ENCODE measurements at regions not wholly inside any gene's neighbourhood (a gene's known extent, or its start where the extent isn't known, plus 50 kb on each side); places are given as distances from the start of the nearest gene placed in this dataset.
"Not testable (repeated sequence)": the region's sequence is repeated elsewhere in the genome, so short reads cannot be mapped to it uniquely, and the experiment has no call there.

DNA sequence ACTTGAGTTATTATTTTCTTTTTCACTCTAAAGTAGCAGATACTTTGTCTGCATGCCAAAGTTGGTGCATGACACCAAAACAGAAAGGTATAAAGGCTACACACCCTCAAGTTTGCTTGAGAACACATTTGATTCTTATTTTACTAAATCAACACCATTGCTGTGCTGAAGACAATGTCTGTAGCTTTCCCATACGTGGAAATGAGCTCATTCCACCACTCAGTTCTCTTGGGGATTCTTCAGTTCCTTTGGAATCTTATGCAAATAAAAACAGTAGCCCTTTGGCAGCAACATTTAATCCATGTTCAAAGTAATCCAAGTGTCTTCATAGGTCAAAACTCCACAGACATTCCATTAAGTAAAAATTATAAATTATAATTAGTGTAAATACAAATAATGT, 264.9 kb downstream of the TLE1 start:
- no peak for DNase-seq

- DNase-seq = no peak
Measured at GRCh38 chr9:81423589-81424326, 265.6 kb downstream of the TLE1 start.

DNA sequence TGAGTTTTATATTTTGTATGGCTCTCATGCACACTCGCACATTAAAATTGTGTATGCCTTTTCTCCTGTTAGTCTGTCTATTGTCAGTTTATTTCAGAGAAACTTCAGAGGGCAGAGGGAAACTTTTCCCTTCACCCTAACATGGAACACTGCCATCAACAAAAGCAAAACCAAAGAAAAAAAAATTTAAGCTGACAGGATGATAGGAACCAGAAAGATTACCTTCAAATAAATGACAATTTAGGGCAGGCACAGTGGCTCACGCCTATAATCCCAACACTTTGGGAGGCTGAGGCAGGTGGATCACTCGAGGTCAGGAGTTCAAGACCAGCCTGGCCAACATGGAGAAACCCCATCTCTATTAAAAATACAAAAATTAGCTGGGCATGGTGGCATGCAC, 268.3 kb downstream of the TLE1 start:
- DNase-seq = not testable (repeated sequence)

GRCh38 chr9:81420024-81420423, 269.3 kb downstream of the TLE1 start:
- no peak for DNase-seq

DNA sequence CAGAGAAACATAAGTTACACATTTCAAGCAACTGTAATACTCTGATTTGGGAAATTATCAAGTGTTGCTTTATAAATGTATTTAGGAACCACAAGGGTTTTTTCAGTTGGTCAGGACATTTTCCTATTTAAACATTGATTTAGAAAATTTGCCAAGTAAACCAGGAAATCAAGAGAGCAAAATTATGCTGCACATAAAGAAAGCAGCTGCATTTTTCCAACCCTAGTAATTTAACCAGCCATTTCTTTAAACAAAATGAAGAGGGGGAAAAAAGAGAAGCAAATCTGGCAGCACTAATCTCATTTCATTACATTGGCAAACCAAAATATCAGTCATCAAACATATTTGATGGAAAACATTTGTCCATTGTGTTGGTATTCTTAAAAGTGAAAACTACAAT, 271.4 kb downstream of the TLE1 start:
- DNase-seq = no peak

DNA sequence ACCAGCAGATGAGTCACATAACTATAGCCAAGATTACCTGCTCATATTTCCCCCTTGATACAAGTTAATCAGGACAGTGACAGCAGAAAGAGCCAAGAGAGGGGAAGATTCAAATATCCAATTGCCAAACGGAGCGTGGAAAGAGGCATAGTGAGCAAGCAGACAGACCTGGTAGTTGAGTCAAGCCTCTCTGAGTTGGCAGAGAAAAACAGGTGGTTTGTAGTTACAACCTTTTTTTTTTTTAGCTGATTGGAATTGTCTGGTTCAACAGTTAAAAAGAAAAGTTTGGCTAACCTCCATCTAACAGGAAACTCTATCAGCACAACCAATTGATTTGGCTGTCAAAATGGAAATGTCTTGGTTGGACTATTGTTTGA, 272.1 kb downstream of the TLE1 start:
- DNase-seq = no peak

GRCh38 chr9:81416476-81417298, 272.7 kb downstream of the TLE1 start:
- no peak for DNase-seq

DNA sequence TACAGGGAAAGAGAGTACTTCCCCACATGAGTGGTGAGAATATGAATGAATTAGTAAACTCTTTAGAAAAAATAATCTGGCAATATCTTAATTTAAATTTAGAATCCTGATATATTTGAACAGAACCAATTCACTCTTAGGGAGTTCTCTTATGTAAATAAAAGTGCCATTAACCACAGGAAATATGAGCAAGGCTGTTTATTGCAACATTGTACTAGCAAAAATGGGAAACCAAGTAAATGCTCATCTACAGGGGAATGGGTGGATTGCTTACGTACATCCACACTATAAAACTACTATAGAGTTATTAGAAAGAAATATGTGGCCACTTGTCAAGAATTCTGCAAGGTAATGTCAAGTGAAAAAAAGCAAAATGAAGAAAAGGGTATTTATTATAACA, 274.5 kb downstream of the TLE1 start:
- no peak for DNase-seq

DNA sequence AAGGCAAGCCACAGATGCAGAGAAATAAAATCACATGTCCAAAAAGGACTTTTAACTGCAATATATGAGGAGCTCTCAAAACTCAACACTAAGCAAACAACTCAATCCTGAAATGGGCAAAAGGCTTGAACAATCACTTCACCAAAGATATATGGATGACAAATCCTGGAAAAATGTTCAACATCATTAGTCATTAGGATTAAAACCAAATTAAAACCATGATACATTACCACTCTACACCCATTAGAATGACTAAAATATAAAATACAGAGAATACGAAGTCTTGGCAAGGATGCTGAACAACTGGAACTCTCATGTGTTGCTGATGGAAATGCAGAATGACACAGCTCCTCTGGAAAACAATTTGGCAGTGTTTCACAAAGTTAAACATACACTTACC, 277.4 kb downstream of the TLE1 start:
- DNase-seq = no peak

DNA sequence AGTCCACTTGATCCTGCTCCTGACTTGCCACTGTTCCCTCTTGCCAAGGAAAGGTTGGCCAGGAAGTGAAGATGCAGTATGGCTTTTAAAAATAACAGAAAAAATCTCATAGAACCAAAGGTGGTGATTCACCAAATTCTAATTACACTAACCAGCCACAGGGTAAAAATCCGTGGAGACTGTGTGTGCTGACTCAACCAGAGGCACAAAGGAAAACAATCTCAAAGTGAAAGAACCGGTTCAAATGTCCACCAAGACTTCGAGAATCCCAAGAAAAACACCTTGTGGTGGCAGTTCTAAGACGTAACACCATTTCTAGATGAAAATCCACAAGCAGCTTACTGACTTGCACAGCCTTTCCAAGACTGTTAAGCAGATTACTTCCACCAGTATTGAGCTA, 279.1 kb downstream of the TLE1 start:
- no peak for DNase-seq

DNA sequence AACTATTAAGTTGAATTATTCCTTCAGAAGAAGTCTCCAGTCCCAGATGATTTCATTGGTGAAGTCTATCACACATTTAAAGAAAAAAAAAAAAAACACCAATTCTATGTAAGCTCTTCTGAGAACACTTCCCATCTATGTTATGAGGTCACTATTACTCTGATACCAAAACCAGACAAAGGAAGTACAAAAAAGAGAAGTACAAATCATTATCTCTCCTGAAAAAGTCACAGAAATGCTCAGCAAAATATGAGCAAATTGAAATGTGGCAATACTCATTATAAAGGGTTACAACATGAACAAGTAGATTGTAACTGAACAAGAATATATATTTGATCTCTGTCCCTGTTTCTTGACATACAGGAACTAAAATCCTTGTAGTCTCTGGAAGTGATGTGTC, 280.4 kb downstream of the TLE1 start:
- no peak for DNase-seq

GRCh38 chr9:81404931-81405598, 284.3 kb downstream of the TLE1 start:
- DNase-seq = no peak

GRCh38 chr9:81397481-81398381, 291.6 kb downstream of the TLE1 start:
- DNase-seq = no peak

DNA sequence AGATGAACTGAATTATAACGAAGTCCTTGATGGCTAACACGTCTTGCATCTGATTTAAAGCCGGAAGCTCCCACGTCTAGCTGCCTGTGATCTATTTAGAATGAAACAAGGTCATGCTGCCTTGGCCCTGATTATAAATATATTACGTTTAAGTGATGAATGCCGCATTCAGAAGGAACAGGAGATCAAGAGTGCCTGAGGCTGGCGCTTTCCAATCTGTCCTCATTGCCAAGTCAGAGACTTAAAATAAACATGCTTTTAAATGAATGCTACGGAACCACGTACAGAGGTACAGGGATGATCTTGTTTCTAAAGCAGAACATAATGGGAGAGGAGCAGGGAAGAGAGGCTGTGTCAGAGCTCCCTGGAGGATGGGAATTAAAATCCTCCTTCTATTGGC, 292.8 kb downstream of the TLE1 start:
- DNase-seq = no peak

GRCh38 chr9:81395676-81396054, 293.7 kb downstream of the TLE1 start:
- DNase-seq = no peak

DNA sequence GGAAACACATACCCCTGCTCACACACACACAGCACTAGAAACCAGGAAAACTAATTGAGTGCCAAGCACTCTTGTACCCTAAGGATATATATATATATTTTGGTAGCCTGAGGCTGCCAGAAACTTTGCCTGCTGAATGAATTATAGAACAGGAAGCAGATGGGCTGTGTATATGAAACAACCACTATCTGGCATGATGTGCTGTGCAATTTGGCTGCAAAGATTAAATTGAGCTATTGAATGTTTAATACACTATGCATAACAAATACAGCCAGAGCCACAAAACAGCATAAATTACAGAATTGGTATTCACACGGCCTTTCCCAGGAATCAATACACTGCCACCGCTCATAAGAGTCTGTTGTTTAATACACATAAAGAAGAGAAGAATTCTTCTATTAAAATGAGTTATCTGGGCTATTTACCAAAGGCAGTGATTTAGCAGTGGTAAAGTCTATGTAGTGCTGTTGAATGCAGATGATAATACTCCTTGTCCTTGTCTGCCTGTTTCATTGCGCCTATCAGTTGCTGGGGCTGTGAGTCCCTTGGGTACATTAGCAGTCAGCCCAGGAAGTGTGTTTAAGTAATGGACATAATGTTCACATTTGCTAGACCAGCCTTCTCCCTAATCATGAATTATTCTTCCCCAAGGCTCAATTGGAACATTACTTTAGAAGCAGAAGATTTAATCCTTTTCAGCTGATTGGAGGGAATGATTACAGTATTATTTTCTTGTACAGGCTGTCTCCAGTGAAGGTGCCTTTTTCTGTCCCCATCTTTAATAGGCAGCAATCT, 294.3 kb downstream of the TLE1 start:
- no peak for DNase-seq

- DNase-seq = no peak
Measured at GRCh38 chr9:81393985-81394811, 295.1 kb downstream of the TLE1 start.

- no peak for DNase-seq
Measured at GRCh38 chr9:81391457-81391825, 297.9 kb downstream of the TLE1 start.

DNA sequence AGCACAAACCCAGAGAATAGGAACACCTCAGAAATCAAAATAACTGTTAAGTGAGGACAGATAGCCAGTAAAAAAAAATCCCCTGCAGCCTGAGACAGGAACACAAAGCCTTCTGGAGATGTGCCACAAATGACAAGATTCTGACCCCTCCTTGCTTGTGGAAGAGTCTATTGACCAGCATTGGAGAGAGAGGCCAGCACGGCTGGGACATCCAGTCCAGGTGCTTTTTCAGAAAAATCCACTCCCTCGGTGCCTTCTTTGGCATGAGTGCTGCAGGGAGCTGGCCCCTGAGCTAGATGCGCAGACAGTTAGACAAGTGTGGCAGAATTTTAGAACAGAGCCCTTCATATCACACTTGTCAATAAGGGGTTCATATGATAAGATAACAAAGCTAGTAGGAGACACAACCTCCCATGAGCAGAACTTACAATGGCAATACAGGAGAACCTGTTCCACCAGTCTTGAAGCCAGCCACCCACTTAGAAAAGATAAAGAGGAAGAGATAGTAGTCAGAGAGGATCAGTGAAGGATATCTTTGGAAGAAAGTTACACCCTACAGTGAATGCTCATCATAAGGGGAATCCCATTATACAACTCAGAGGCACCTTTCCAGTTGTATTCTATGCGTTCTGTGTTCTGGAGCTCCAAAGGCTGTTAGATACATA, 298.4 kb downstream of the TLE1 start:
- DNase-seq = no peak

- DNase-seq = no peak
Measured at GRCh38 chr9:81389569-81389993, 299.8 kb downstream of the TLE1 start.

- DNase-seq = no peak
Measured at GRCh38 chr9:81388831-81389230, 300.5 kb downstream of the TLE1 start.

Measured in effector CD4-positive, alpha-beta T cell (primary cell).